A549 (cell line): ENCODE measurements at regions not wholly inside any gene's neighbourhood (a gene's known extent, or its start where the extent isn't known, plus 50 kb on each side); places are given as distances from the start of the nearest gene placed in this dataset.

ENCODE experiments used
- BCL3 ChIP-seq: fragments of >200 bp; sonication (Bioruptor Twin); formaldehyde crosslinking; IDR thresholded peaks from 3 replicates; pipeline ENCODE4 v1.6.1; 2016
- CTCF ChIP-seq: fragments of >200 bp; sonication (Bioruptor Twin); formaldehyde crosslinking; IDR thresholded peaks from 3 replicates; pipeline ENCODE4 v1.5.1; 2016
- EHMT2 ChIP-seq: fragments of 200-600 bp; sonication (generic); IDR thresholded peaks from 2 replicates; pipeline ENCODE4 v1.6.1; 2016; ENCODE audit warnings: antibody characterized with exemption, low read depth, mild to moderate bottlenecking, moderate library complexity
- POLR2A ChIP-seq: IDR thresholded peaks from 2 replicates; pipeline ENCODE4 v1.6.1; 2012; ENCODE audit warnings: mild to moderate bottlenecking, low read length
- SMC3 ChIP-seq: fragments of >200 bp; sonication (Bioruptor Twin); formaldehyde crosslinking; IDR thresholded peaks from 3 replicates; pipeline ENCODE4 v1.6.1; 2018; ENCODE audit warnings: inconsistent platforms
- TF ChIP-seq, protein P1 (sequence below): IDR thresholded peaks from 2 replicates; pipeline ENCODE4 v1.6.1; 2012
- TF ChIP-seq, protein P2 (sequence below): IDR thresholded peaks from 2 replicates; pipeline ENCODE4 v1.6.1; 2012

GRCh38 chr22:22984967-22985366 lies 85.4 kb upstream of the GNAZ start:
- TF ChIP-seq POLR2A (no peak), CTCF (no peak), BCL3 (no peak), EHMT2 (no peak), SMC3 (no peak)
- TF ChIP-seq, protein P1, sequence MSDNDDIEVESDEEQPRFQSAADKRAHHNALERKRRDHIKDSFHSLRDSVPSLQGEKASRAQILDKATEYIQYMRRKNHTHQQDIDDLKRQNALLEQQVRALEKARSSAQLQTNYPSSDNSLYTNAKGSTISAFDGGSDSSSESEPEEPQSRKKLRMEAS: no peak
- TF ChIP-seq, protein P2, sequence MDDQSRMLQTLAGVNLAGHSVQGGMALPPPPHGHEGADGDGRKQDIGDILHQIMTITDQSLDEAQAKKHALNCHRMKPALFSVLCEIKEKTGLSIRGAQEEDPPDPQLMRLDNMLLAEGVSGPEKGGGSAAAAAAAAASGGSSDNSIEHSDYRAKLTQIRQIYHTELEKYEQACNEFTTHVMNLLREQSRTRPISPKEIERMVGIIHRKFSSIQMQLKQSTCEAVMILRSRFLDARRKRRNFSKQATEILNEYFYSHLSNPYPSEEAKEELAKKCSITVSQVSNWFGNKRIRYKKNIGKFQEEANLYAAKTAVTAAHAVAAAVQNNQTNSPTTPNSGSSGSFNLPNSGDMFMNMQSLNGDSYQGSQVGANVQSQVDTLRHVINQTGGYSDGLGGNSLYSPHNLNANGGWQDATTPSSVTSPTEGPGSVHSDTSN: no peak
